HCT116 (cell line): ENCODE measurements at regions not wholly inside any gene's neighbourhood (a gene's known extent, or its start where the extent isn't known, plus 50 kb on each side); places are given as distances from the start of the nearest gene placed in this dataset.

Source experiments
- ATAC-seq: fragments of 200-7000 bp; cut with Tn5 transposase; 2 replicates; pipeline ENCODE4 v1.9.1; 2020; ENCODE audit warnings: mild to moderate bottlenecking, moderate library complexity
- BruUV-seq: library from RNA; stranded (reverse); fragments of 400-500 nt; replicated peaks from 2 replicates; lab custom pipeline; 2021; lab: Mats Ljungman, UMichigan
- CTCF ChIA-PET: fragments of 300-600 bp; sonication (Branson Sonifier 250); formaldehyde crosslinking; loops from one replicate; lab custom pipeline; 2021; ENCODE audit warnings: antibody characterized with exemption; lab: Charles Lee
- POLR2A ChIA-PET: fragments of 300-600, 350-600 bp; sonication (Branson Sonifier 250); formaldehyde crosslinking; loops from one replicate; lab custom pipeline; 2021; ENCODE audit warnings: antibody characterized with exemption; lab: Charles Lee
- RAD21 ChIA-PET, 2 experiments: fragments of 300-600 bp; sonication (Branson Sonifier 250); formaldehyde crosslinking; loops; one replicate each; lab custom pipeline; 2023; ENCODE audit warnings: low total read pairs in 2 of 2; ENCODE audit not compliant: uncharacterized antibody in 2 of 2, unreplicated experiment in 2 of 2, low non-redundant PET in 1 of 2; lab: Charles Lee
- DNase-seq: peaks from one replicate; pipeline ENCODE4 v3.0.0-alpha.2; 2010; ENCODE audit warnings: low read depth, low spot score
- H2AFZ ChIP-seq: fragments of 200-600 bp; shearing (Covaris generic), sonication (generic); 2 replicates; pipeline ENCODE4 v1.6.1; 2017; ENCODE audit warnings: low read depth, mixed run types, mixed read lengths, antibody characterized with exemption, low read length; ENCODE audit not compliant: poor library complexity, severe bottlenecking
- H3K27ac ChIP-seq: 2 replicates; pipeline ENCODE4 v1.5.1; 2012; ENCODE audit warnings: low read depth, low read length
- H3K27me3 ChIP-seq: fragments of 200-600 bp; sonication (generic); 2 replicates; pipeline ENCODE4 v1.6.1; 2016; ENCODE audit warnings: mixed run types, low read length, mixed read lengths; ENCODE audit not compliant: insufficient read depth
- H3K36me3 ChIP-seq, 2 experiments: fragments of 200-500 bp in 1 of 2; fragments of 200-600 bp in 1 of 2; sonication (Bioruptor generic) in 1 of 2; sonication (generic) in 1 of 2; 2 replicates each; pipeline versions ENCODE4 v1.5.1 to v1.6.1; 2014 to 2016; ENCODE audit warnings: low read length in 2 of 2, inconsistent platforms in 1 of 2, mixed read lengths in 1 of 2, mixed run types in 1 of 2; ENCODE audit not compliant: insufficient read depth in 2 of 2, control insufficient read depth in 1 of 2
- H3K4me1 ChIP-seq, 2 experiments: fragments of 200-600 bp in 1 of 2; sonication (generic) in 1 of 2; 2 replicates each; pipeline versions ENCODE4 v1.5.1 to v1.6.1; 2012 to 2017; ENCODE audit warnings: low read length in 2 of 2, inconsistent platforms in 1 of 2, mild to moderate bottlenecking in 1 of 2, mixed read lengths in 1 of 2, mixed run types in 1 of 2, moderate library complexity in 1 of 2; ENCODE audit not compliant: insufficient read depth in 2 of 2, control insufficient read depth in 1 of 2
- H3K4me2 ChIP-seq: fragments of 200-600 bp; sonication (generic); 2 replicates; pipeline ENCODE4 v1.6.1; 2017; ENCODE audit warnings: mixed run types, low read length, mixed read lengths
- H3K4me3 ChIP-seq, 2 experiments: fragments of 200-600 bp in 1 of 2; sonication (generic) in 1 of 2; replicated peaks in 1 of 2; 2 replicates each; pipeline ENCODE4 v1.5.1; 2011 to 2016; ENCODE audit warnings: low read length in 2 of 2, control low read depth in 1 of 2, low read depth in 1 of 2, mild to moderate bottlenecking in 1 of 2, mixed read lengths in 1 of 2, mixed run types in 1 of 2
- H3K79me2 ChIP-seq: fragments of 200-600 bp; sonication (generic); 2 replicates; pipeline ENCODE4 v1.6.1; 2017; ENCODE audit warnings: mild to moderate bottlenecking, mixed run types, low read length, moderate library complexity, mixed read lengths; ENCODE audit not compliant: insufficient read depth
- H3K9ac ChIP-seq: fragments of 200-600 bp; sonication (generic); 2 replicates; pipeline ENCODE4 v1.6.1; 2016; ENCODE audit warnings: low read length, mixed read lengths
- H3K9me2 ChIP-seq: fragments of 200-600 bp; sonication (generic), shearing (Covaris generic); 2 replicates; pipeline ENCODE4 v1.6.1; 2017; ENCODE audit warnings: mixed run types, mild to moderate bottlenecking, moderate library complexity; ENCODE audit not compliant: insufficient read depth
- H3K9me3 ChIP-seq, 2 experiments: fragments of 200-500 bp in 1 of 2; fragments of 200-600 bp in 1 of 2; sonication (Bioruptor generic) in 1 of 2; sonication (generic) in 1 of 2; 2 replicates each; pipeline ENCODE4 v1.6.1; 2014 to 2017; ENCODE audit warnings: low read length in 2 of 2, mixed read lengths in 2 of 2, inconsistent platforms in 1 of 2, low read depth in 1 of 2, mild to moderate bottlenecking in 1 of 2, mixed run types in 1 of 2, moderate library complexity in 1 of 2; ENCODE audit not compliant: control insufficient read depth in 1 of 2, insufficient read depth in 1 of 2
- H4K20me1 ChIP-seq: fragments of 200-600 bp; sonication (generic), shearing (Covaris generic); 2 replicates; pipeline ENCODE4 v1.6.1; 2017; ENCODE audit warnings: mixed run types, mild to moderate bottlenecking, moderate library complexity; ENCODE audit not compliant: insufficient read depth
- CEBPB ChIP-seq: IDR thresholded peaks from 2 replicates; pipeline ENCODE4 v1.6.1; 2012; ENCODE audit warnings: low read depth
- EGR1 ChIP-seq: IDR thresholded peaks from 2 replicates; pipeline ENCODE4 v1.6.1; 2012; ENCODE audit warnings: low read depth
- ELF1 ChIP-seq: IDR thresholded peaks from 2 replicates; pipeline ENCODE4 v1.6.1; 2012; ENCODE audit warnings: low read depth, borderline replicate concordance
- EZH2 ChIP-seq: fragments of 200-600 bp; sonication (generic); IDR thresholded peaks from 2 replicates; pipeline ENCODE4 v1.6.1; 2017; ENCODE audit warnings: antibody characterized with exemption, mixed run types
- EZH2phosphoT487 ChIP-seq: fragments of 200-600 bp; IDR thresholded peaks from 2 replicates; pipeline ENCODE4 v1.6.1; 2018; ENCODE audit warnings: antibody characterized with exemption, borderline replicate concordance
- JUND ChIP-seq: IDR thresholded peaks from 2 replicates; pipeline ENCODE4 v1.6.1; 2012
- SP1 ChIP-seq: IDR thresholded peaks from 2 replicates; pipeline ENCODE4 v1.6.1; 2012; ENCODE audit warnings: low read depth
- ZFX ChIP-seq: fragments of 450-650 bp; IDR thresholded peaks from 2 replicates; pipeline ENCODE4 v1.6.1; 2017
- ZNF274 ChIP-seq: fragments of 200-500 bp; sonication (Bioruptor generic); IDR thresholded peaks from 2 replicates; pipeline ENCODE4 v1.6.1; 2014; ENCODE audit warnings: mild to moderate bottlenecking, low read depth, low read length, inconsistent platforms
- intact Hi-C: fragments of 100-400 bp; cut with micrococcal nuclease; formaldehyde crosslinking; loops from 2 replicates; pipeline ENCODE4 v1.10.0; 2022
- TF ChIP-seq, protein P1 (sequence below): IDR thresholded peaks from 2 replicates; pipeline ENCODE4 v1.6.1; 2011; ENCODE audit warnings: mild to moderate bottlenecking, low read length, moderate library complexity; ENCODE audit not compliant: insufficient replicate concordance; ENCODE audit errors: extremely low read depth
- TF ChIP-seq, protein P2 (sequence below): IDR thresholded peaks from 2 replicates; pipeline ENCODE4 v1.6.1; 2012
- TF ChIP-seq, protein P3 (sequence below): IDR thresholded peaks from 2 replicates; pipeline ENCODE4 v1.6.1; 2012

DNA sequence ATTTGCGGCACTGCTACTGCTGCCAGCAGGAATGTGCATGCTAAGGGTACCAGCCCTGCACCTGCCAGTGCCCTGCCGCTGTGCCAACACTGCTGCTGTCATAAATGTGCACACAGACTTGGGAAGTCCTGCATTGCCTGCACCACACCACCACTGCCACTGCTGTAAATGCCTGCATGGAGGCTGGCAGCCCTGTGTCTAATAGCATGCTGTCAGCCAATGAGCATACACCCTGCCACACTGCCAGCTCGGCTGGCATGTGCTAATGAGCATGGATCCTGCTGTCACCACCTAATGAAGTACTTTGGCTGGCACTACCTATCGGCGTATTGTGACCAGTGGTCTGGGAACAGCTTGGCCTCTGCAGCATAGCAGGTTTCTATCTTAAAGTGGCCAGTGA is 981.8 kb upstream of the GBE1 start:
- CTCF ChIA-PET, result no interaction called here
- intact Hi-C loops, result no loop called here
- Histone ChIP-seq H3K79me2 (no peaks in the 10 kb centered on the region), H3K9me2 (no peaks in the 10 kb centered on the region), H3K9me3 (peaks cover 3 to 4% of the 10 kb centered on the region in 2 experiments; a peak in 2 of 4 replicates), H2AFZ (no peak overlapping the region), H3K36me3 (no peaks in the 10 kb centered on the region; a peak in 1 of 4 replicates), H3K9ac (no peak overlapping the region), H3K27me3 (no peaks in the 10 kb centered on the region), H4K20me1 (no peaks in the 10 kb centered on the region; the same call in 1 of the 2 replicates), H3K27ac (no peak overlapping the region), H3K4me3 (no peak overlapping the region), H3K4me1 (no peaks in the 10 kb centered on the region), H3K4me2 (no peak overlapping the region)
- BruUV-seq, result no TSS peak
- DNase-seq (no peak), ATAC-seq (no peak)
- POLR2A ChIA-PET, result no interaction called here
- RAD21 ChIA-PET, result no interaction called here
- no peak for TF ChIP-seq EZH2phosphoT487
- no peak for TF ChIP-seq ELF1
- no peak for TF ChIP-seq EGR1
- no peak for TF ChIP-seq ZFX
- TF ChIP-seq, protein P1, sequence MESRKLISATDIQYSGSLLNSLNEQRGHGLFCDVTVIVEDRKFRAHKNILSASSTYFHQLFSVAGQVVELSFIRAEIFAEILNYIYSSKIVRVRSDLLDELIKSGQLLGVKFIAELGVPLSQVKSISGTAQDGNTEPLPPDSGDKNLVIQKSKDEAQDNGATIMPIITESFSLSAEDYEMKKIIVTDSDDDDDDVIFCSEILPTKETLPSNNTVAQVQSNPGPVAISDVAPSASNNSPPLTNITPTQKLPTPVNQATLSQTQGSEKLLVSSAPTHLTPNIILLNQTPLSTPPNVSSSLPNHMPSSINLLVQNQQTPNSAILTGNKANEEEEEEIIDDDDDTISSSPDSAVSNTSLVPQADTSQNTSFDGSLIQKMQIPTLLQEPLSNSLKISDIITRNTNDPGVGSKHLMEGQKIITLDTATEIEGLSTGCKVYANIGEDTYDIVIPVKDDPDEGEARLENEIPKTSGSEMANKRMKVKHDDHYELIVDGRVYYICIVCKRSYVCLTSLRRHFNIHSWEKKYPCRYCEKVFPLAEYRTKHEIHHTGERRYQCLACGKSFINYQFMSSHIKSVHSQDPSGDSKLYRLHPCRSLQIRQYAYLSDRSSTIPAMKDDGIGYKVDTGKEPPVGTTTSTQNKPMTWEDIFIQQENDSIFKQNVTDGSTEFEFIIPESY, result no peak
- no peak for TF ChIP-seq CEBPB
- TF ChIP-seq JUND, result no peak
- TF ChIP-seq SP1, result no peak
- TF ChIP-seq EZH2, result no peak
- TF ChIP-seq, protein P2, sequence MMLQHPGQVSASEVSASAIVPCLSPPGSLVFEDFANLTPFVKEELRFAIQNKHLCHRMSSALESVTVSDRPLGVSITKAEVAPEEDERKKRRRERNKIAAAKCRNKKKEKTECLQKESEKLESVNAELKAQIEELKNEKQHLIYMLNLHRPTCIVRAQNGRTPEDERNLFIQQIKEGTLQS, result no peak
- TF ChIP-seq, protein P3, sequence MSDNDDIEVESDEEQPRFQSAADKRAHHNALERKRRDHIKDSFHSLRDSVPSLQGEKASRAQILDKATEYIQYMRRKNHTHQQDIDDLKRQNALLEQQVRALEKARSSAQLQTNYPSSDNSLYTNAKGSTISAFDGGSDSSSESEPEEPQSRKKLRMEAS, result no peak
- TF ChIP-seq ZNF274, result no peak
